ENCODE measurements at regions not wholly inside any gene's neighbourhood (a gene's known extent, or its start where the extent isn't known, plus 50 kb on each side); places are given as distances from the start of the nearest gene placed in this dataset.
A peak's percentile ranks its signal among the peaks of the same experiment; 100 is the strongest.
"Not testable (repeated sequence)": the region's sequence is repeated elsewhere in the genome, so short reads cannot be mapped to it uniquely, and the experiment has no call there.

GRCh38 chr6:105875974-105876640 is 210.0 kb upstream of the PRDM1 start:
- no peak for FAIRE-seq

- FAIRE-seq: no peak
Observed at GRCh38 chr6:105874835-105875626, 211.1 kb upstream of the PRDM1 start.

- FAIRE-seq: no peak
Observed at GRCh38 chr6:105873799-105874198, 212.3 kb upstream of the PRDM1 start.

GRCh38 chr6:105873211-105873704 is 212.9 kb upstream of the PRDM1 start:
- no peak for FAIRE-seq

- FAIRE-seq: no peak
Observed at GRCh38 chr6:105872249-105872648, 213.9 kb upstream of the PRDM1 start.

GRCh38 chr6:105871542-105871941 is 214.6 kb upstream of the PRDM1 start:
- no peak for FAIRE-seq

- FAIRE-seq: no peak
Observed at GRCh38 chr6:105869835-105870440, 216.2 kb upstream of the PRDM1 start.

GRCh38 chr6:105868823-105869460 is 217.2 kb upstream of the PRDM1 start:
- FAIRE-seq: no peak

GRCh38 chr6:105867821-105868220 is 218.3 kb upstream of the PRDM1 start:
- no peak for FAIRE-seq

- FAIRE-seq: no peak
Observed at GRCh38 chr6:105867277-105867676, 218.9 kb upstream of the PRDM1 start.

GRCh38 chr6:105862936-105863607 is 223.1 kb upstream of the PRDM1 start:
- FAIRE-seq: no peak

GRCh38 chr6:105860927-105861326 is 225.2 kb upstream of the PRDM1 start:
- not testable (repeated sequence) for FAIRE-seq

GRCh38 chr6:105859457-105859856 is 226.7 kb upstream of the PRDM1 start:
- FAIRE-seq: no peak

GRCh38 chr6:105858639-105859038 is 227.5 kb upstream of the PRDM1 start:
- FAIRE-seq: not testable (repeated sequence)

GRCh38 chr6:105855433-105855832 is 230.7 kb upstream of the PRDM1 start:
- FAIRE-seq: no peak

GRCh38 chr6:105853979-105854378 is 232.2 kb upstream of the PRDM1 start:
- not testable (repeated sequence) for FAIRE-seq

GRCh38 chr6:105851606-105852005 is 234.5 kb upstream of the PRDM1 start:
- no peak for FAIRE-seq

GRCh38 chr6:105851113-105851580 is 235.0 kb upstream of the PRDM1 start:
- peak; percentile 51 for FAIRE-seq

GRCh38 chr6:105850261-105851112 is 235.6 kb upstream of the PRDM1 start:
- no peak for FAIRE-seq

- no peak for FAIRE-seq
Observed at GRCh38 chr6:105849746-105850145, 236.4 kb upstream of the PRDM1 start.

GRCh38 chr6:105847433-105847832 is 238.7 kb upstream of the PRDM1 start:
- FAIRE-seq: no peak
